ENCODE measurements at regions not wholly inside any gene's neighbourhood (a gene's known extent, or its start where the extent isn't known, plus 50 kb on each side); places are given as distances from the start of the nearest gene placed in this dataset.
A peak's percentile ranks its signal among the peaks of the same experiment; 100 is the strongest.

GRCh38 chr10:78929541-78929940 lies 139.2 kb upstream of the ZMIZ1 start:
- Histone ChIP-seq H3K27me3 (ENCODE audit: control insufficient read depth in 3 of 3, insufficient read depth in 3 of 3, low read depth in 1 of 3, low read length in 3 of 3) (peaks cover 0 to 28% (median 0%) of the 10 kb centered on the region in 3 experiments), H3K4me1 (ENCODE audit: control insufficient read depth in 2 of 2, insufficient read depth in 1 of 2, low read depth in 1 of 2, low read length in 2 of 2) (peaks cover 0 to 6% of the 10 kb centered on the region in 2 donors), H3K14ac (ENCODE audit: low read length) (no peak overlapping the region), H3K36me3 (replicated peaks in 1 of 2; ENCODE audit: control insufficient read depth in 2 of 2, insufficient read depth in 2 of 2, low read length in 2 of 2) (no peaks in the 10 kb centered on the region), H3K18ac (ENCODE audit: low read length) (no peak overlapping the region), H2BK5ac (ENCODE audit: low read length) (no peak overlapping the region), H3K79me1 (ENCODE audit: low read depth, low read length) (no peaks in the 10 kb centered on the region), H3K4me3 (ENCODE audit: low read length in 2 of 2) (no peak overlapping the region), H2BK120ac (ENCODE audit: low read depth, low read length) (no peak overlapping the region), H4K8ac (ENCODE audit: low read depth, low read length) (no peak overlapping the region), H2BK12ac (ENCODE audit: low read length) (no peak overlapping the region), H2BK15ac (ENCODE audit: low read length) (peak overlapping the region; percentile 68), H3K4ac (ENCODE audit: low read length) (no peak overlapping the region), H3K9ac (ENCODE audit: low read depth, low read length, poor library complexity) (no peak overlapping the region), H2AFZ (ENCODE audit: low read length) (no peak overlapping the region), H4K91ac (ENCODE audit: low read depth, low read length, poor library complexity) (no peak overlapping the region), H3K9me3 (replicated peaks in 1 of 2; ENCODE audit: control insufficient read depth in 2 of 2, insufficient read depth in 1 of 2, low read depth in 1 of 2, low read length in 2 of 2) (no peaks in the 10 kb centered on the region), H3K4me2 (ENCODE audit: insufficient read depth, low read length, poor library complexity, severe bottlenecking) (no peak overlapping the region), H3K23ac (ENCODE audit: low read depth, low read length, poor library complexity) (no peak overlapping the region), H3K27ac (replicated peaks; ENCODE audit: low read length) (no peak overlapping the region), H2AK5ac (ENCODE audit: low read depth, low read length) (no peak overlapping the region)
- WGBS, 2 donors (ENCODE audit: extremely low coverage in 2 of 2, insufficient read length in 2 of 2, insufficient replicate concordance in 1 of 2) = no CpG with 5 or more reads among the region's 1 CpG
- DNase-seq (ENCODE audit: low spot score) = no peak

- Histone ChIP-seq H3K4me3 (ENCODE audit: low read length in 2 of 2) (no peak overlapping the region), H2AK5ac (ENCODE audit: low read depth, low read length) (peak overlapping the region; percentile 76), H3K9me3 (replicated peaks in 1 of 2; ENCODE audit: control insufficient read depth in 2 of 2, insufficient read depth in 1 of 2, low read depth in 1 of 2, low read length in 2 of 2) (no peaks in the 10 kb centered on the region), H4K91ac (ENCODE audit: low read depth, low read length, poor library complexity) (no peak overlapping the region), H3K4me2 (ENCODE audit: insufficient read depth, low read length, poor library complexity, severe bottlenecking) (no peak overlapping the region), H2BK120ac (ENCODE audit: low read depth, low read length) (no peak overlapping the region), H2BK12ac (ENCODE audit: low read length) (no peak overlapping the region), H2BK15ac (ENCODE audit: low read length) (peak overlapping the region; percentile 79), H4K8ac (ENCODE audit: low read depth, low read length) (no peak overlapping the region), H3K9ac (ENCODE audit: low read depth, low read length, poor library complexity) (no peak overlapping the region), H3K4me1 (ENCODE audit: control insufficient read depth in 2 of 2, insufficient read depth in 1 of 2, low read depth in 1 of 2, low read length in 2 of 2) (peaks cover 0 to 8% of the 10 kb centered on the region in 2 donors), H3K27me3 (ENCODE audit: control insufficient read depth in 3 of 3, insufficient read depth in 3 of 3, low read depth in 1 of 3, low read length in 3 of 3) (peaks cover 0 to 39% (median 0%) of the 10 kb centered on the region in 3 experiments), H3K23ac (ENCODE audit: low read depth, low read length, poor library complexity) (peak overlapping the region; percentile 12), H3K14ac (ENCODE audit: low read length) (peak overlapping the region; percentile 14), H3K18ac (ENCODE audit: low read length) (peak overlapping the region; percentile 69), H3K36me3 (replicated peaks in 1 of 2; ENCODE audit: control insufficient read depth in 2 of 2, insufficient read depth in 2 of 2, low read length in 2 of 2) (no peaks in the 10 kb centered on the region), H2AFZ (ENCODE audit: low read length) (peak overlapping the region; percentile 68), H3K79me1 (ENCODE audit: low read depth, low read length) (no peaks in the 10 kb centered on the region), H3K4ac (ENCODE audit: low read length) (no peak overlapping the region), H2BK5ac (ENCODE audit: low read length) (no peak overlapping the region), H3K27ac (replicated peaks; ENCODE audit: low read length) (no peak overlapping the region)
- WGBS, 2 donors (ENCODE audit: extremely low coverage in 2 of 2, insufficient read length in 2 of 2, insufficient replicate concordance in 1 of 2) = no CpG with 5 or more reads among the region's 21 CpGs
- no peak for DNase-seq (ENCODE audit: low spot score)
Measured at GRCh38 chr10:78931321-78932053, 137.3 kb upstream of the ZMIZ1 start.

DNA sequence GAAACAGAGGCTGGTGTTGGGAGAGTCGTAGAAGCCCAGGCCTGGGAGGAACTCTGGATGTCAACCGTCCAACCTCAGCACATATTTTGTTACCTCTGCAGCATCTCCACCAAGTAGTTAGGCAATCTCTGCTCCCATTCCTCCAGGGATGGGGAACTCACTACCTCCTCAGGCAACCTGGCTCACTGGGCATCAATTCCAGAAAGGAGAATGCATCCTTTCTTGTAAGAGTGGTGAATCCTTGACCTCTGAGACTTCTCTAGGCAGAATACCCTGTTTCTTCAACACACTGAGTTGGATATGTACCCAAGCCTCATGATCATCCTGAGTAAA lies 136.7 kb upstream of the ZMIZ1 start:
- H3K14ac ChIP-seq (ENCODE audit: low read length) = no peak overlapping the region
- no peak for DNase-seq (ENCODE audit: low spot score)
- H2BK15ac ChIP-seq (ENCODE audit: low read length) = no peak overlapping the region
- no peak overlapping the region for H3K4me2 ChIP-seq (ENCODE audit: insufficient read depth, low read length, poor library complexity, severe bottlenecking)
- H2BK12ac ChIP-seq (ENCODE audit: low read length) = no peak overlapping the region
- H2BK5ac ChIP-seq (ENCODE audit: low read length) = no peak overlapping the region
- peak overlapping the region; percentile 15 for H2AK5ac ChIP-seq (ENCODE audit: low read depth, low read length)
- peaks cover 0 to 8% of the 10 kb centered on the region in 2 donors for H3K4me1 ChIP-seq (ENCODE audit: control insufficient read depth in 2 of 2, insufficient read depth in 1 of 2, low read depth in 1 of 2, low read length in 2 of 2)
- H3K79me1 ChIP-seq (ENCODE audit: low read depth, low read length) = no peaks in the 10 kb centered on the region
- WGBS, 2 donors (ENCODE audit: extremely low coverage in 2 of 2, insufficient read length in 2 of 2, insufficient replicate concordance in 1 of 2) = no CpG with 5 or more reads among the region's 2 CpGs
- no peak overlapping the region for H3K9ac ChIP-seq (ENCODE audit: low read depth, low read length, poor library complexity)
- H3K18ac ChIP-seq (ENCODE audit: low read length) = no peak overlapping the region
- H2BK120ac ChIP-seq (ENCODE audit: low read depth, low read length) = no peak overlapping the region
- H4K91ac ChIP-seq (ENCODE audit: low read depth, low read length, poor library complexity) = no peak overlapping the region
- H3K36me3 ChIP-seq (replicated peaks in 1 of 2; ENCODE audit: control insufficient read depth in 2 of 2, insufficient read depth in 2 of 2, low read length in 2 of 2) = no peaks in the 10 kb centered on the region
- H3K9me3 ChIP-seq (replicated peaks in 1 of 2; ENCODE audit: control insufficient read depth in 2 of 2, insufficient read depth in 1 of 2, low read depth in 1 of 2, low read length in 2 of 2) = no peaks in the 10 kb centered on the region
- no peak overlapping the region for H3K23ac ChIP-seq (ENCODE audit: low read depth, low read length, poor library complexity)
- H3K27ac ChIP-seq (replicated peaks; ENCODE audit: low read length) = no peak overlapping the region
- no peak overlapping the region for H3K4me3 ChIP-seq (ENCODE audit: low read length in 2 of 2)
- peaks cover 0 to 41% (median 0%) of the 10 kb centered on the region in 3 experiments for H3K27me3 ChIP-seq (ENCODE audit: control insufficient read depth in 3 of 3, insufficient read depth in 3 of 3, low read depth in 1 of 3, low read length in 3 of 3)
- H3K4ac ChIP-seq (ENCODE audit: low read length) = no peak overlapping the region
- peak overlapping the region; percentile 68 for H2AFZ ChIP-seq (ENCODE audit: low read length)
- H4K8ac ChIP-seq (ENCODE audit: low read depth, low read length) = no peak overlapping the region

- Histone ChIP-seq H3K27ac (replicated peaks; ENCODE audit: low read length) (no peak overlapping the region), H4K91ac (ENCODE audit: low read depth, low read length, poor library complexity) (no peak overlapping the region), H2BK15ac (ENCODE audit: low read length) (peak overlapping the region; percentile 9), H2BK120ac (ENCODE audit: low read depth, low read length) (peak overlapping the region; percentile 67), H2AFZ (ENCODE audit: low read length) (no peak overlapping the region), H3K36me3 (replicated peaks in 1 of 2; ENCODE audit: control insufficient read depth in 2 of 2, insufficient read depth in 2 of 2, low read length in 2 of 2) (no peaks in the 10 kb centered on the region), H3K14ac (ENCODE audit: low read length) (no peak overlapping the region), H3K4me1 (ENCODE audit: control insufficient read depth in 2 of 2, insufficient read depth in 1 of 2, low read depth in 1 of 2, low read length in 2 of 2) (peaks cover 0 to 8% of the 10 kb centered on the region in 2 donors), H3K9ac (ENCODE audit: low read depth, low read length, poor library complexity) (no peak overlapping the region), H3K27me3 (ENCODE audit: control insufficient read depth in 3 of 3, insufficient read depth in 3 of 3, low read depth in 1 of 3, low read length in 3 of 3) (peaks cover 0 to 38% (median 0%) of the 10 kb centered on the region in 3 experiments), H2AK5ac (ENCODE audit: low read depth, low read length) (peak overlapping the region; percentile 57), H3K79me1 (ENCODE audit: low read depth, low read length) (no peaks in the 10 kb centered on the region), H3K18ac (ENCODE audit: low read length) (no peak overlapping the region), H3K4ac (ENCODE audit: low read length) (no peak overlapping the region), H3K9me3 (replicated peaks in 1 of 2; ENCODE audit: control insufficient read depth in 2 of 2, insufficient read depth in 1 of 2, low read depth in 1 of 2, low read length in 2 of 2) (no peaks in the 10 kb centered on the region), H3K4me2 (ENCODE audit: insufficient read depth, low read length, poor library complexity, severe bottlenecking) (no peak overlapping the region), H3K4me3 (ENCODE audit: low read length in 2 of 2) (no peak overlapping the region), H2BK5ac (ENCODE audit: low read length) (no peak overlapping the region), H3K23ac (ENCODE audit: low read depth, low read length, poor library complexity) (peak overlapping the region; percentile 17), H2BK12ac (ENCODE audit: low read length) (no peak overlapping the region), H4K8ac (ENCODE audit: low read depth, low read length) (no peak overlapping the region)
- WGBS, 2 donors (ENCODE audit: extremely low coverage in 2 of 2, insufficient read length in 2 of 2, insufficient replicate concordance in 1 of 2) = no CpG with 5 or more reads among the region's 9 CpGs
- no peak for DNase-seq (ENCODE audit: low spot score)
Measured at GRCh38 chr10:78932861-78933260, 135.9 kb upstream of the ZMIZ1 start.

Data from neuronal stem cell (in vitro differentiated cells).